ENCODE measurements at regions not wholly inside any gene's neighbourhood (a gene's known extent, or its start where the extent isn't known, plus 50 kb on each side); places are given as distances from the start of the nearest gene placed in this dataset.
"Not testable (repeated sequence)": the region's sequence is repeated elsewhere in the genome, so short reads cannot be mapped to it uniquely, and the experiment has no call there.

DNA sequence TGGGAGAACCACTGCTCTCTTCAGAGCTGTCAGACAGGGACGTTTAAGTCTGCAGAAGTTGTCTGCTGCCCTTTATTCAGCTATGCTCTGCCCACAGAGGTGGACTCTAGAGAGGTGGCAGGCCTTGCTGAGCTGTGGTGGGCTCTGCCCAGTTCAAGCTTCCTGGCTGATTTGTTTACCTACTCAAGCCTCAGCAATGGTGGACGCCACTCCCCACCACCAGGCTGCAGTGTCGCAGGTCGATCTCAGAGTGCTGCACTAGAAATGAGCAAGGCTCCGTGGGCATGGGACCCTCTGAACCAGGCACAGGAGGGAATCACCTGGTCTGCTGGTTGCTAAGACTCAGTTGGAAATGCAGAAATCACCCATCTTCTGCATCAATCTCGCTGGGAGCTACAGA, 223.4 kb upstream of the IRAK1BP1 start:
- not testable (repeated sequence) for DNase-seq (ENCODE audit: low spot score)

DNA sequence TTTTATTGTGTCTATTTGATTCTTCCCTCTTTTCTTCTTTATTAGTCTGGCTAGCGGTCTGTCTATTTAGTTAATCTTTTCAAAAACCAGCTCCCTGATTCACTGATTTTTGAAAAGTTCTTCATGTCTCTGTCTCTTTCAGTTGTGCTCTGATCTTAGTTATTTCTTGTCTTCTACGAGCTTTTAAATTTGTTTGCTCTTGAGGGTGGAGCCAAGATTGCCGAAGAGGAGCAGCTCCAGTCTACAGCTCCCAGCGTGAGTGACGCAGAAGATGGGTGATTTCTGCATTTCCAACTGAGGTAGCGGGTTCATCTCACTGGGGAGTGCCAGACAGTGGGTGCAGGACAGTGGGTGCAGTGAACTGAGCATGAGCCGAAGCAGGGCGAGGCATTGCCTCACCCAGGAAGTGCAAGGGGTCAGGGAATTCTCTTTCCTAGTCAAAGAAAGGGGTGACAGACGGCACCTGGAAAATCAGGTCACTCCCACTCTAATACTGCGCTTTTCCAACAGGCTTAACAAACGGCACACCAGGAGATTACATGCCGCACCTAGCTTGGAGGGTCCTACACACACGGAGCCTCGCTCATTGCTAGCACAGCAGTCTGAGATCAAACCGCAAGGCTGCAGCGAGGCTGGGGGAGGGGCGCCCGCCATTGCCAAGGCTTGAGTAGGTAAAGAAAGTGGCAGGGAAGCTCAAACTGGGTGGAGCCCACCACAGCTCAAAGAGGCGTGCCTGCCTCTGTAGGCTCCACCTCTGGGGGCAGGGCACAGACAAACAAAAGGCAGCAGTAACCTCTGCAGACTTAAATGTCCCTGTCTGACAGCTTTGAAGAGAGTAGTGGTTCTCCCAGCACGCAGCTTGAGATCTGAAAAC, 220.6 kb upstream of the IRAK1BP1 start:
- DNase-seq (ENCODE audit: low spot score) = not testable (repeated sequence)

DNA sequence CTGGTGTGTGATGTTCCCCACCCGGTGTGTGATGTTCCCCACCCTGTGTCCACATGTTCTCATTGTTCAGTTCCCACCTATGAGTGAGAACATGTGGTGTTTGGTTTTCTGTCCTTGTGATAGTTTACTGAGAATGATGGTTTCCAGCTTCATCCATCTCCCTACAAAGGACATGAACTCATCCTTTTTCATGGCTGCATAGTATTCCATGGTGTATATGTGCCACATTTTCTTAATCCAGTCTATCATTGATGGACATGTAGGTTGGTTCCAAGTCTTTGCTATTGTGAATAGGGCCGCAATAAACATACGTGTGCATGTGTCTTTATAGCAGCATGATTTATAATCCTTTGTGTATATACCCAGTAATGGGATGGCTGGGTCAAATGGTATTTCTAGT, 201.5 kb upstream of the IRAK1BP1 start:
- not testable (repeated sequence) for DNase-seq (ENCODE audit: low spot score)

DNA sequence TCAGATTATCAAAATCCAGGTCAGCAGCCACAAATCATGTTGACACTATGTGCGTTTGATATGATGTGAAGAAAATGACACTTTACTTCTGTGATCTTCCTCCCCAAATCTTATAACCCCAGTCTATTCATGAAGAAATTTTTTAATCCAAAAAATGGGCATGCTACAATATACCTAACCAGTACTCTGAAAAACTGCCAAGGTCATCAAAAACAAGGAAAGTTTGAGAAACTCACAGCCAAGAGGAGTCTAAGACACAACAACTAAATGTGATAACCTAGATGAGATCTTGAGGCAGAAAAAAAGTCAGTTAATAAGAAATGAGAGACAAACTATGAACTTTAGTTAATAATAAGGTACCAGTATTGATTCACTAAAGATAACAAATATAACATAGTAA, 200.6 kb upstream of the IRAK1BP1 start:
- DNase-seq (ENCODE audit: low spot score) = no peak

DNA sequence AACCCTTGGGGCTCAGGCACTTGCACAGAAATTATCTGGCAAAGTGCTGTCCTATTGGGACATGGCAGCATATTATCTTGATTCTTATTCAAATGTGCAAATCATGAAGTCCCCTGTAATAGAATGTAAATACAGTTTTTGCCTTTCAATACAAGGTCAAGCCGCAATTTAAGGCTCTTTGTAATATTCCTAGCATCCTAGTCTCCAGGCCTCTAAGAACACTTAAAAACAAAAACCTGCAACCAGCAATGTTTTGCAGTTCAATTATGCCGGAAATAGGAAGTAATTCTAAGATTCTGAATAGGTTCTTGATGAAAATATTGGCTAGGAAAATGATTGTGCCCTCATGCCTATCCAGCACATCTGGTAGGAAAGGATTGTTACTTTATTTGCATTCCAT, 197.2 kb upstream of the IRAK1BP1 start:
- no peak for DNase-seq (ENCODE audit: low spot score)

DNA sequence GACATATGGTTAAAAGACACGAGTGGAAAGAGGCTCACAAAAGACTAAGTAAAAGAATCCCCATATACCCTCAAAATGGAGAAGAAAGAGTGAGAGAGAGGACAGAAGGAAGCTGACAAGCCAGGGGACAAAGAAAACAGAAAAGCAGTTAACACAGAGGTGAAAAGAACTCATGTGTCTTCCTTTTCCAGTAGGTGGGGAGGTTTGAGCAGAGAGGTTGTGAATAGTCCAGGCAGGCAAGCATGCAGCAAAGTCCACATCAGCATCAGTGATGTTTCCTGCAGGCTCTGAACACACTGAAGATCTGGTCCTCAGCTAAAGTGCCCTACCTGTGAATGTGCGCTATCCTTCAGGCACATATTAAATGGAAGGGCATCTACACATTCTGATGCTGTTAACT, 196.5 kb upstream of the IRAK1BP1 start:
- no peak for DNase-seq (ENCODE audit: low spot score)

DNA sequence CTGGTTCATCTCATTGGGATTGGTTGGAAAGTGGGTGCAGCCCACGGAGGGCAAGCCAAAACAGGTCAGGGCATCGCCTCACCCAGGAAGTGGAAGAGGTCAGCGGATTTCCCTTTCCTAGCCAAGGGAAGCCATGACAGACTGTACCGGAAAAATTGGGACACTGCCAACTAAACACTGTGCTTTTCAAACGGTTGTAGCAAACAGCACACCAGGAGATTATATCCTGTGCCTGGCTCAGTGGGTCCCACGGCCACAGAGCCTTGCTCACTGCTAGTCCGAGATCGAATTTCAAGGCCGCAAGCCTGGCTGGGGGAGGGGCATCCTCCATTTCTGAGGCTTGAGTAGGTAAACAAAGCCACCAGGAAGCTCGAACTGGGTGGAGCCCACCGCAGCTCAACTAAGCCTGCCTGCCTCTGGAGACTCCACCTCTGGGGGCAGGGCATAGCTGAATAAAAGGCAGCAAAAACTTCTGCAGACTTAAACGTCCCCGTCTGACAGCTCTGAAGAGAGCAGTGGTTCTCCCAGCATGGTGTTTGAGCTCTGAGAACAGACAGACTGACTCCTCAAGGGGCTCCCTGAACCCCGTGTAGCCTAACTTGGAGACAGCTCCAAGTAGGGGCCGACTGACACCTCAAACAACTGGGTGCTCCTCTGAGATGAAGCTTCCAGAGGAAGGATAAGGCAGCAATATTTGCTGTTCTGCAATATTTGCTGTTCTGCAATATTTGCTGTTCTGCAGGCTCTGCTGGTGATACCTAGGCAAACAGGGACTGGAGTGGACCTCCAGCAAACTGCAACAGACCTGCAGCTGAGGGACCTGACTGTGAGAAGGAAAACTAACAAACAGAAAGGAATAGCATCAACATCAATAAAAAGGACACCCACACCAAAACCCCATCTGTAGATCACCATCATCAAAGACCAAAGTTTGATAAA, 191.0 kb upstream of the IRAK1BP1 start:
- not testable (repeated sequence) for DNase-seq (ENCODE audit: low spot score)

DNA sequence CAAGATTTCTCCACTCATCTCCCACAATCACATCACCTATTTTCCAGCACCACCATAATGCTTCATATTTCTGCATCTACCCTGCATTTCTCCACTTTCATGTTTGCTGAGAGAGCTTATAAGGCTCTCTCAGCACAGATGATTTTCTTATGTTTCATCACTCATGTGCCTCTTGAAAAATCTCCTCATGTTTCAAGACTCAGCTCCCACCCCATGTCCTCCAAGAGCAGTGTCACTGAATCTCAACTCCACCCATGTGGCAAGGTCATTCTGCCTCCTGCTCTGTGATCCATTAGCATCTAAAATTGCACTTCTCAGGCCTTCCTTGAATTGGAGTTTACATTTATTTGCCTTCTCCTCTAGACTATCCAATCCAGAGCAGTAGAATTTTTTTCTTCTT, 178.7 kb upstream of the IRAK1BP1 start:
- no peak for DNase-seq (ENCODE audit: low spot score)

DNA sequence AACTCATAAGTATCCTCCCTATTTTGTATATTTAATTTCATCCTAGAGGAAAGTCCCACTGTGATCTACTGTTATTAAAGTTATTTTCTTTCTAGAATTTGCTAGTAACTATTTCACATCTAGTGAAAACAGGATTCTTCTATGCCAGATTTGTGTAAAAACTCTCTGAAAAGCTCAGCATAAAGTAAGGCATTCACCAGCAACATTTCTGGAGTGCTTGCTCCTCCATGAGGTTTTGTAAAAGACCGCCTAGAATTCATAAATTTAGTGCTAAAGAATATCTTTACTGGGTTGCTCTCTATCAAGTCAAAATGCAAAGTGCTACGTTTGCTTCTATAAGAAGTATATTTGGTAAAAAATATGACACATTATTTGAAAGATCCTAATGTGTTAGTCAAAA, 173.5 kb upstream of the IRAK1BP1 start:
- DNase-seq (ENCODE audit: low spot score) = no peak

DNA sequence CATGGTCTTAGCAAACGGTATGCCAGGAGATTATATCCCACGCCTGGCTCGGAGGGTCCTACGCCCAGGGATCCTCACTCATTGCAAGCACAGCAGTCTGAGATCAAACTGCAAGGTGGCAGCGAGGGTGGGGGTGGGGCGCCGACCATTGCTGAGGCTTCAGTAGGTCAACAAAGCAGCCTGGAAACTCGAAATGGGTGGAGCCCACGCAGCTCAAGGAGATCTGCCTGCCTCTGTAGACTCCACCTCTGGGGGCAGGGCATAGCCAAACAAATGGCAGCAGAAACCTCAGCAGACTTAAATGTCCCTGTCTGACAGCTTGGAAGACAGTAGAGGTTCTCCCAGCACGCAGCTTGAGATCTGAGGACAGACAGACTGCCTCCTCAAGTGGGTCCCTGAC, 172.7 kb upstream of the IRAK1BP1 start:
- DNase-seq (ENCODE audit: low spot score) = not testable (repeated sequence)

DNA sequence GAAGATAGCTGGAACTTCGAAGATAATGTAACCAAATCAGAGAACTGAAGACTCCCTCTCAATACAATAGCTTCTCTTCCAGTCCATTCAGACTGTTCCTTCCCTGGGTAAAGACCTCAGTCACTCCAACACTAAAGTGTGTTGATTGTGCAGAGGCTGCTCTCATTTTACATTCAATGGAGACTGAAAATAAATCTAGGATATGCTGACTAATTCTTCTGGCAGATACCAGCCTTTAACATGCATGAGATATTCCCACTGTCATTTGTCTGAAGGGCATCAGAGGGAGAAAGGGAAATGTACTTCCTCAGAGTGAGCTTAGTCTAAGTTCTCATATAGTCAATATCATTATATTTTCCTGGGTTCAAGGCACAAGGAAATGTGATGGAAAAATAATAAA, 166.4 kb upstream of the IRAK1BP1 start:
- DNase-seq (ENCODE audit: low spot score) = no peak

DNA sequence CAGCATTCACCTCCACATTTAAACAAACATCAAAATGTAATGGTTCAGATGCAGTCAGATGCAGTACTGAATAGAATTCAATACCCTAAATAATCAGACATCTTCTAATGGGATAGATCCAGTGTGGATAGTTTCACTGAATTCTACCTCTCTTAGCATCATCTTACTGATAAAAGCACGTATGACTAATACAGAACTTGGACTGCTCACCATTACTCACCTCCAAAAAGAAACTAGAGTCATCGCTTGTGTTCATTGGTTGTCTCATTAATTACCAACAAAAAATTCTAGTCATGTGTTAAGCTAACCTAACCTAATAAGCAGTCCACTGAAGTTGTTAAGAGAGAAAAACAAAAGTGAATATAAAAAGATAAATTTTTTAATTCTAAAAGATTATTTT, 165.9 kb upstream of the IRAK1BP1 start:
- no peak for DNase-seq (ENCODE audit: low spot score)

DNA sequence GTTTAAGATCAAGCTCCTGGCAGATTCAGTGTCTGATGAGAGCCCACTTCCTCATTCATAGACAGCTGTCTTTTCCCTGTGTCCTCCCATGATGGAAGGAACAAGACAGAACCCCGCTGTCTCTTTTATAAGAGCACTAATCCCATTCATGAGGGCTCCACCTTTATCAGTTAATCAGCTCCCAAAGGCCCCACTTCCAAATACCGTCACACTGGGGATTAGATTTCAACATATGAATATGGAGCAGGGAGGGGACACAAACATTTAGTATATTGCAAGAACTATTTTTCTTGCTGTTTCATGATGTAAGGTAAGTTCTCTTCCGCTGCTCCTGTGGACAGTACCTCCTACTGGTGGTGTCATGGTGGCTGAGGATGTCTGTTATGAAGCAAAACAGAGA, 158.3 kb upstream of the IRAK1BP1 start:
- DNase-seq (ENCODE audit: low spot score) = no peak

DNA sequence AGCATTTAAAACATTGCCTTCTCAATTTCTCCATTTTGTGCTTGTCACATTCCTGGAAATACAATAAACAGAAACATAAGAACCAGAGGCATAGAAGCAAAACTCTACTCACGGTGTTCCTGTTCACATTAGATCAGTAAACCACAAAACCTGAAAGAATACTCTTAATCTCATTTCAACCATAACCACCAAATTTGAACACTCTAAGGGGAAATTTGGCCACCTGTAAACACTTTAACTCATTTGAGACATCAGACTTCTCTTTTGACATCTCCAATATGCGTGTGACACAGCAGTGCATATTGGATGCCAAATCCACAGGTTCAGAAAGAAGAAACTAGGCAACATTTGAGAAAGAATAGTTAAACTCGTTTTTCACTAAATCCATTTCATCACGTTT, 153.8 kb upstream of the IRAK1BP1 start:
- DNase-seq (ENCODE audit: low spot score) = no peak

DNA sequence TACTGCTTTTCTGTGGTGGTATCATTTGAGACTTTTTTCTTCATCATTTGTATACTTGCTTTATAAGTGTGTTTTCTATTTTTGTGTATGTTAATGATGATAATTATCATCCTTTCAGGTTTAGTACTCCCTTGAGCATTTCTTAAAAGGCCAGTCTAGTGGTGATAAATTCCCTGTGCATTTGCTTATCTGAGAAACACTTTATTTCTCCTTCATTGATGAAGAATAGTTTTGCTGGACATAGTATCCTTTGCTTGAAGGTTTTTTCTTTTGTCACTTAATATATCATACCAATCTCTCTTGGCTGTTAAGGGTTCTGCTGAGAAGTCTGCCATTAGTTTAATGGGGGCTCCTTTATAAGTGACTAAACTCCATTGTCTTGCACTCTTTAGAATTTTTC, 123.2 kb upstream of the IRAK1BP1 start:
- DNase-seq (ENCODE audit: low spot score) = no peak

DNA sequence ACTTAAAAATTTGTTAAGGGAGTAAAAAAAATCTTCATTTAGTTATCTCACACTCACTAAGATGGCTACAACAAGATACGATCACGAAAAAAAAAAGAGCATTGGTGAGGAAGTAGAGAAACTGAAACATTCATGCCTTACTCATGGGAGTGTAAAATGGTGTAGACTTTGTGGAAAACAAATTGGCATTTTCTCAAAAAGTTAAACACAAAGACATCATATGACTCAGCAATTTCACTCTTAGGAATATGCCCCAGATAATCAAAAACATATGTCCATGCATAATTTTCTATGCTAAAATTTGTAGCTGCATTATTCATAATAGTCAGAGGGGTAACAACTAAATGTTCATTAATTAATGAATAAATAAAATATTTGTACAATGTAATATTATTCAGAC, 120.9 kb upstream of the IRAK1BP1 start:
- DNase-seq (ENCODE audit: low spot score) = no peak

DNA sequence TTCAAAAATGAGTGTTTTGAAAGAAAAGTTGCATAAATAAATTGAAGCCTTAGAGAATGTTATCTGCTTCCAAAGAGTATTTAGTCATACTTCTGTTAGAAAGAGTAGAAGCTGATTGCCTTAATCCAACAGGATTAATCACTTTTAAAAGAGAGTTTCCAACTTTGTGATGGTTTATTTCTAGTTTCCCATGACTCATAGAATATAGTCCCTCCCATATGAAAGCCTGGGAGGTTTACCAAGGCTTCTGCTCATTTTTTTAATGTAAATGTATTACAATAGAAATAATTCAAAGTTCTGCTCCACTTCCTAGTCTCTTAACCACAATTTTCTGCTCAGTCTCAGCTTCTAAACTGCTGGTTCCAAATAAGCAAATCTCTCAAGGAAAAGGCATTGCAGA, 118.0 kb upstream of the IRAK1BP1 start:
- DNase-seq (ENCODE audit: low spot score) = no peak

DNA sequence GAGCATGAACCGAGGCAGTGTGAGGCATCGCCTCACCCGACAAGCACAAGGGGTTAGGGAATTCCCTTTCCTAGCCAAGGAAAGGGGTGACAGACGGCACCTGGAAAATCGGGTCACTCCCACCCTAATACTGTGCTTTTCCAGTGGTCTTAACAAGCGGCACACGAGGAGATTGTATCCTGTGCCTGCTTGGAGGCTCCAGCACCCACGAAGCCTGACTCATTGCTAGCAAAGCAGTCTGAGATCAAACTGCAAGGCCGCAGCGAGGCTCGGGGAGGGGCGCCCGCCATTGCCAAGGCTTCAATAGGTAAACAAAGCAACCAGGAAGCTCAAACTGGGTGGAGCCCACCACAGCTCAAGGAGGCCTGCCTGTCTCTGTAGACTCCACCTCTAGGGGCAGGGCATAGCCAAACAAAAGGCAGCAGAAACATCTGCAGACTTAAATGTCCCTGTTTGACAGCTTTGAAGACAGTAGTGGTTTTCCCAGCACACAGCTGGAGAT, 109.0 kb upstream of the IRAK1BP1 start:
- DNase-seq (ENCODE audit: low spot score) = not testable (repeated sequence)

DNA sequence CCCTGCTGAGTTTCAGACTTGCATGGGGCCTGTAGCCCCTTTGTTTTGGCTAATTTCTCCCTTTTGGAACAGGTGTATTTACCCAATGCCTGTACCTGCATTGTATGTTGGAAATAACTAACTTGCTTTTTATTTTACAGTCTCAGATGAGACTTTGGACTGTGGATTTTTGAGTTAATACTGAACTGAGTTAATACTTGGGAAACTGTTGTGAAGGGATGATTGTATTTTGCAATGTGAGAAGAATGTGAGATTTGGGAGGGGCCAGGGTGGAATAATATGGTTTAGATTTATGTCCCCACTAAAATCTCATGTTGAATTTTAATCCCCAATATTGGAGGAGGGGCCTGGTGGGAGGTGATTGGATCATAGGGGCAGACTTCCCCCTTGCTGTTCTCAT, 99.1 kb upstream of the IRAK1BP1 start:
- no peak for DNase-seq (ENCODE audit: low spot score)

DNA sequence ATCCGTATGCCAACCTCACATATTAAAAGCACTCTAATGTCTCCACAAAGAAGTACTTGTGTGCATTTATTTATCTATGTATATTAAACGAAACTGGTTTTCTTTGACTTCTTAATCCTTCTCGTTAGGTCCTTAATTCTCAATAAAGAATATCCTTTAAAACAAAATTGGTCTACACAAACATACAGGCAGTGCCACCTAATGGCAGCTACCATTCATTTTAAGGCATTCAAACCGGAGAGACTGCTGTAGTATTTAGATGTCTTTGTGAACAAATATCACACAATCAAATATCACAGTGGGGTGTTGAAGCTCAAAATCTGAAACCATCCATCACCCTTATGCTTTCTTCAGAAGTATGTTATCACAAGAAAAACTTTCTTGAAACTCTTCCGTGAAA, 96.6 kb upstream of the IRAK1BP1 start:
- no peak for DNase-seq (ENCODE audit: low spot score)

DNA sequence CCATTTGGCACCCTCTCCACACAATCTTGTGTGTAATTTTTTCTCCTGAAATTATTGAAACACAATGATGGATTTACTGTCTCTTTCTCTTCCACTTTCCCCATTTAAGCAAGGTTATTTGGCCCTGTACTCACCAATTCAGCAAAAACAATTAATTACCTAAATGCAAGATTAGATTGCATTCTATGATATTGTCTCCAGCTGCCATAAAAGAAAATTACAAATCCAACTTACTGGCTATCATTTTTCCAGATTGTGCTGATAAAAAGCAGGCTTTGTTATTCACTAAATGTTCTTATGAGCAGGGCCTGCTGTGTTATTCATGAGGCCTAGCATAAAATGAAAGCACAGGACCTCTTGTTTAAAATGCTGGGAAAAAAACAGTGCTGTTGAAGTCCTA, 95.8 kb upstream of the IRAK1BP1 start:
- no peak for DNase-seq (ENCODE audit: low spot score)

DNA sequence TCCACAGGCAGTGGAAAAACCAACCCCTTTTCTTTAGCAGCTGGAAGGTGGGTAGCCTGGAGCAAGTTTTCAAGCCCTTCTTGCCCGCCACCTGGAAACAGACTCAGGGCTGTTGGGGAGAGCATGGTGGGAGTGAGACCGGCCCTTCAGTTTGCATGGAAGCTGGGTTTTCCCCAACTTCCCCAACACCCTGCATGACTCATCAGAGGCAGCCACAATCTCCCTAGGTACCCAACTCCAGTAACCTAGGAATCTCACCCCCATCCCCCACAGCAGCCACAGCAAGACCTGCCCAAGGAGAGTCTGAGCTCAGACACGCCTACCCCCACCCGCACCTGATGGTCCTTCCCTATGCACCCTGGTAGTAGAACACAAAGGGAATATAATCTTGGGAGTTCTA, 86.3 kb upstream of the IRAK1BP1 start:
- DNase-seq (ENCODE audit: low spot score) = no peak
